ENCODE measurements at regions not wholly inside any gene's neighbourhood (a gene's known extent, or its start where the extent isn't known, plus 50 kb on each side); places are given as distances from the start of the nearest gene placed in this dataset.

- TF ChIP-seq CTCF (IDR thresholded peaks at IDR 0.05; ENCODE audit: low read length, missing control alignments), result no peak
Observed at GRCh38 chr13:22461854-22462490, 718.8 kb upstream of the SGCG start.

GRCh38 chr13:22463089-22463488 is 717.7 kb upstream of the SGCG start:
- no peak for DNase-seq (ENCODE audit: low read depth)
- no peak for TF ChIP-seq CTCF (IDR thresholded peaks at IDR 0.05; ENCODE audit: low read length, missing control alignments)
- H3K4me3 ChIP-seq (replicated peaks; ENCODE audit: low read depth, low read length), result no peak overlapping the region

More at GRCh38 chr13:22461854-22462490, 718.8 kb upstream of the SGCG start:
- no peak for DNase-seq (ENCODE audit: low read depth)
- no peak overlapping the region for H3K4me3 ChIP-seq (replicated peaks; ENCODE audit: low read depth, low read length)

- no peak overlapping the region for H3K4me3 ChIP-seq (replicated peaks; ENCODE audit: low read depth, low read length)
- TF ChIP-seq CTCF (IDR thresholded peaks at IDR 0.05; ENCODE audit: low read length, missing control alignments), result no peak
- no peak for DNase-seq (ENCODE audit: low read depth)
Observed at GRCh38 chr13:22468045-22468444, 712.7 kb upstream of the SGCG start.

- TF ChIP-seq CTCF (IDR thresholded peaks at IDR 0.05; ENCODE audit: low read length, missing control alignments), result no peak
- no peak for DNase-seq (ENCODE audit: low read depth)
- H3K4me3 ChIP-seq (replicated peaks; ENCODE audit: low read depth, low read length), result no peak overlapping the region
Observed at GRCh38 chr13:22468824-22469223, 712.0 kb upstream of the SGCG start.

GRCh38 chr13:22469452-22469851 is 711.3 kb upstream of the SGCG start:
- no peak for TF ChIP-seq CTCF (IDR thresholded peaks at IDR 0.05; ENCODE audit: low read length, missing control alignments)
- DNase-seq (ENCODE audit: low read depth), result no peak
- H3K4me3 ChIP-seq (replicated peaks; ENCODE audit: low read depth, low read length), result no peak overlapping the region

- no peak for DNase-seq (ENCODE audit: low read depth)
- no peak overlapping the region for H3K4me3 ChIP-seq (replicated peaks; ENCODE audit: low read depth, low read length)
- no peak for TF ChIP-seq CTCF (IDR thresholded peaks at IDR 0.05; ENCODE audit: low read length, missing control alignments)
Observed at GRCh38 chr13:22470075-22470474, 710.7 kb upstream of the SGCG start.

GRCh38 chr13:22482496-22483000 is 698.2 kb upstream of the SGCG start:
- DNase-seq (ENCODE audit: low read depth), result no peak
- TF ChIP-seq CTCF (IDR thresholded peaks at IDR 0.05; ENCODE audit: low read length, missing control alignments), result no peak
- no peak overlapping the region for H3K4me3 ChIP-seq (replicated peaks; ENCODE audit: low read depth, low read length)
